Testis (tissue), 2 donors: ENCODE measurements at regions not wholly inside any gene's neighbourhood (a gene's known extent, or its start where the extent isn't known, plus 50 kb on each side); places are given as distances from the start of the nearest gene placed in this dataset.

Experiments used
- CTCF ChIP-seq, 3 experiments: fragments of 450-650 bp in 2 of 3; fragments of 200-600 bp in 1 of 3; sonication (generic) in 1 of 3; IDR thresholded peaks; one replicate each; pipeline ENCODE4 v1.5.1; 2016 to 2019; ENCODE audit warnings: antibody characterized with exemption in 3 of 3, mild to moderate bottlenecking in 2 of 3, moderate library complexity in 1 of 3
- POLR2A ChIP-seq: fragments of 450-650 bp; IDR thresholded peaks from one replicate; pipeline ENCODE4 v1.6.1; 2017; ENCODE audit warnings: antibody characterized with exemption, mild to moderate bottlenecking, moderate library complexity

GRCh38 chr12:58393152-58393551 is 451.8 kb downstream of the ATP23 start:
- TF ChIP-seq CTCF (IDR thresholded peaks at IDR 0.05) (no peak), POLR2A (no peak)
